GM23338 (cell line): ENCODE measurements at regions not wholly inside any gene's neighbourhood (a gene's known extent, or its start where the extent isn't known, plus 50 kb on each side); places are given as distances from the start of the nearest gene placed in this dataset.

Experiments
- ATAC-seq: fragments of 200-7000 bp; cut with Tn5 transposase; 3 replicates; pipeline ENCODE4 v1.9.1; 2020
- DNase-seq: peaks from one replicate; pipeline ENCODE4 v3.0.0-alpha.2; 2015; ENCODE audit warnings: low spot score
- H2AFZ ChIP-seq: fragments of 200-600 bp; sonication (generic); 2 replicates; pipeline ENCODE4 v1.8.0; 2016; ENCODE audit warnings: antibody characterized with exemption, mild to moderate bottlenecking, moderate library complexity
- H3F3A ChIP-seq: fragments of 200-600 bp; sonication (generic); replicated peaks from 2 replicates; pipeline ENCODE4 v1.8.0; 2017; ENCODE audit warnings: antibody characterized with exemption, mixed run types, low read depth
- H3K27ac ChIP-seq: fragments of 200-600 bp; sonication (generic); 2 replicates; pipeline ENCODE4 v1.6.1; 2016; ENCODE audit warnings: low read depth
- H3K27me3 ChIP-seq: fragments of 200-600 bp; sonication (generic); 2 replicates; pipeline ENCODE4 v1.8.0; 2016; ENCODE audit warnings: mild to moderate bottlenecking, mixed run types, moderate library complexity; ENCODE audit not compliant: insufficient read depth
- H3K36me3 ChIP-seq: fragments of 200-600 bp; sonication (generic); 2 replicates; pipeline ENCODE4 v1.8.0; 2016; ENCODE audit warnings: mild to moderate bottlenecking; ENCODE audit not compliant: insufficient read depth
- H3K4me1 ChIP-seq: fragments of 200-600 bp; sonication (generic); 2 replicates; pipeline ENCODE4 v1.8.0; 2016; ENCODE audit warnings: mild to moderate bottlenecking, moderate library complexity; ENCODE audit not compliant: insufficient read depth
- H3K4me2 ChIP-seq: fragments of 200-600 bp; sonication (generic); 2 replicates; pipeline ENCODE4 v1.7.1; 2017; ENCODE audit warnings: mixed run types
- H3K4me3 ChIP-seq: fragments of 200-600 bp; sonication (generic); 2 replicates; pipeline ENCODE4 v1.6.1; 2016; ENCODE audit warnings: mixed run types
- H3K79me2 ChIP-seq: fragments of 200-600 bp; sonication (generic); replicated peaks from 2 replicates; pipeline ENCODE4 v1.8.0; 2017; ENCODE audit warnings: mild to moderate bottlenecking; ENCODE audit not compliant: insufficient read depth
- H3K9me2 ChIP-seq: fragments of 200-600 bp; sonication (generic); 2 replicates; pipeline ENCODE4 v1.8.0; 2017; ENCODE audit not compliant: insufficient read depth
- H4K20me1 ChIP-seq: fragments of 200-600 bp; sonication (generic); replicated peaks from 2 replicates; pipeline ENCODE4 v1.8.0; 2017; ENCODE audit warnings: mild to moderate bottlenecking; ENCODE audit not compliant: insufficient read depth
- H3K27ac Mint-ChIP-seq: 2 replicates; pipeline ENCODE4 v1.8.0; 2020; ENCODE audit warnings: inconsistent platforms, mild to moderate bottlenecking, moderate library complexity, mixed read lengths
- H3K27me3 Mint-ChIP-seq: 3 replicates; pipeline ENCODE4 v1.8.0; 2022; ENCODE audit warnings: low read depth, mild to moderate bottlenecking, moderate library complexity, mixed read lengths, inconsistent platforms; ENCODE audit not compliant: insufficient read depth, poor library complexity
- H3K36me3 Mint-ChIP-seq: 3 replicates; pipeline ENCODE4 v1.8.0; 2021; ENCODE audit warnings: low read depth, mild to moderate bottlenecking, inconsistent platforms, moderate library complexity, mixed read lengths
- H3K4me1 Mint-ChIP-seq: 3 replicates; pipeline ENCODE4 v1.8.0; 2020; ENCODE audit warnings: mild to moderate bottlenecking, inconsistent platforms, mixed read lengths
- H3K4me3 Mint-ChIP-seq: 3 replicates; pipeline ENCODE4 v1.8.0; 2021; ENCODE audit warnings: moderate library complexity, mild to moderate bottlenecking, inconsistent platforms, mixed read lengths
- H3K9me3 Mint-ChIP-seq: 3 replicates; pipeline ENCODE4 v1.8.0; 2020; ENCODE audit warnings: moderate library complexity, mild to moderate bottlenecking, inconsistent platforms, mixed read lengths
- CREB1 ChIP-seq: fragments of 250-450 bp; sonication (Bioruptor Pico); IDR thresholded peaks from 2 replicates; pipeline ENCODE4 v1.5.0; 2020; ENCODE audit warnings: low read depth, mild to moderate bottlenecking, moderate library complexity
- CTCF ChIP-seq, 2 experiments: fragments of 200-600 bp in 1 of 2; sonication (generic) in 1 of 2; conservative IDR thresholded peaks; 2 replicates each; pipeline versions ENCODE4 v1.5.1 to v1.6.1; 2016 to 2017; ENCODE audit warnings: antibody characterized with exemption in 2 of 2, low read depth in 2 of 2, mild to moderate bottlenecking in 2 of 2, moderate library complexity in 1 of 2
- ETS1 ChIP-seq: IDR thresholded peaks from 2 replicates; pipeline ENCODE4 v1.6.1; 2016; ENCODE audit warnings: antibody characterized with exemption
- EZH2 ChIP-seq: fragments of 200-600 bp; sonication (generic); IDR thresholded peaks from one replicate; pipeline ENCODE4 v1.8.0; 2017; ENCODE audit warnings: antibody characterized with exemption, mild to moderate bottlenecking, low read depth; ENCODE audit not compliant: unreplicated experiment
- EZH2phosphoT487 ChIP-seq: fragments of 200-600 bp; sonication (generic); IDR thresholded peaks from one replicate; pipeline ENCODE4 v1.8.1; 2018; ENCODE audit warnings: antibody characterized with exemption; ENCODE audit not compliant: unreplicated experiment
- JUNB ChIP-seq: IDR thresholded peaks from one replicate; pipeline ENCODE4 v1.6.1; 2016; ENCODE audit warnings: antibody characterized with exemption; ENCODE audit not compliant: unreplicated experiment
- NANOG ChIP-seq: IDR thresholded peaks from 2 replicates; pipeline ENCODE4 v1.6.1; 2016; ENCODE audit warnings: antibody characterized with exemption, borderline replicate concordance
- POLR2AphosphoS5 ChIP-seq: IDR thresholded peaks from 2 replicates; pipeline ENCODE4 v1.6.1; 2016; ENCODE audit warnings: antibody characterized with exemption, low read depth
- REST ChIP-seq: IDR thresholded peaks from one replicate; pipeline ENCODE4 v1.6.1; 2018; ENCODE audit warnings: antibody characterized with exemption; ENCODE audit not compliant: unreplicated experiment
- STAT1 ChIP-seq: IDR thresholded peaks from one replicate; pipeline ENCODE4 v1.6.1; 2016; ENCODE audit warnings: antibody characterized with exemption; ENCODE audit not compliant: unreplicated experiment
- ZNF114 ChIP-seq: fragments of 250-450 bp; sonication (Bioruptor Pico); IDR thresholded peaks from 2 replicates; pipeline ENCODE4 v1.5.0; 2020; ENCODE audit warnings: mild to moderate bottlenecking, moderate library complexity
- ZNF331 ChIP-seq: fragments of 250-450 bp; sonication (Bioruptor Pico); IDR thresholded peaks from 2 replicates; pipeline ENCODE4 v1.5.0; 2020; ENCODE audit warnings: low read depth, mild to moderate bottlenecking, moderate library complexity
- ZNF462 ChIP-seq: fragments of 250-450 bp; sonication (Bioruptor Pico); IDR thresholded peaks from 2 replicates; pipeline ENCODE4 v1.5.0; 2020; ENCODE audit warnings: mild to moderate bottlenecking, moderate library complexity

- H2AFZ ChIP-seq = no peak overlapping the region
- H3K4me2 ChIP-seq = no peak overlapping the region
- DNase-seq = no peak
- no peaks in the 10 kb centered on the region for H3K36me3 Mint-ChIP-seq
- H3K27me3 Mint-ChIP-seq = no peaks in the 10 kb centered on the region
- H3F3A ChIP-seq = no peaks in the 10 kb centered on the region
- no peak overlapping the region for H3K4me3 Mint-ChIP-seq
- 0 out of 2 replicates have a peak, but pooled peaks cover 4% of the 10 kb centered on the region for H3K9me2 ChIP-seq
- H3K27ac Mint-ChIP-seq = no peak overlapping the region
- no peak for ATAC-seq
- H3K4me1 ChIP-seq = no peaks in the 10 kb centered on the region
- no peaks in the 10 kb centered on the region for H3K36me3 ChIP-seq
- no peak overlapping the region for H3K4me3 ChIP-seq
- no peak overlapping the region for H3K27ac ChIP-seq
- H3K79me2 ChIP-seq = no peaks in the 10 kb centered on the region
- no peaks in the 10 kb centered on the region for H3K4me1 Mint-ChIP-seq
- no peak for TF ChIP-seq POLR2AphosphoS5
- no peak for TF ChIP-seq ZNF114 (CRISPR knock-in tag)
- no peak for TF ChIP-seq EZH2
- no peak for TF ChIP-seq CREB1
- no peak for TF ChIP-seq NANOG
- TF ChIP-seq EZH2phosphoT487 = no peak
- TF ChIP-seq STAT1 = no peak
- no peak for TF ChIP-seq REST
- TF ChIP-seq JUNB = no peak
- no peak for TF ChIP-seq ZNF462
- TF ChIP-seq CTCF (conservative IDR thresholded peaks at IDR 0.05; ENCODE audit: low read depth in 2 of 2) = no peak
- no peak for TF ChIP-seq ZNF331
- no peak for TF ChIP-seq ETS1
- H3K9me3 Mint-ChIP-seq = no peaks in the 10 kb centered on the region
- no peaks in the 10 kb centered on the region for H4K20me1 ChIP-seq
- no peaks in the 10 kb centered on the region for H3K27me3 ChIP-seq
Observed at GRCh38 chr1:56152635-56153034, 426.7 kb downstream of the PLPP3 start.
